ENCODE measurements at regions not wholly inside any gene's neighbourhood (a gene's known extent, or its start where the extent isn't known, plus 50 kb on each side); places are given as distances from the start of the nearest gene placed in this dataset.

- Histone ChIP-seq H3K27ac (ENCODE audit: low read depth, low read length) (no peak overlapping the region), H3K4me3 (ENCODE audit: low read depth, low read length) (no peak overlapping the region), H3K27me3 (ENCODE audit: control insufficient read depth, insufficient read depth, low read length) (no peaks in the 10 kb centered on the region), H3K9me3 (ENCODE audit: control insufficient read depth, insufficient read depth, low read length) (no peaks in the 10 kb centered on the region)
- CTCF ChIA-PET, result no interaction called here
- POLR2A ChIA-PET, result no interaction called here
- no peak for TF ChIP-seq CTCF (IDR thresholded peaks at IDR 0.05; ENCODE audit: low read depth, low read length)
- DNase-seq (ENCODE audit: low read depth, low spot score), result no peak
These were observed 207.5 kb downstream of the SLITRK5 start for GRCh38 chr13:87878706-87879105.

- ChIA-PET CTCF (no interaction called here), POLR2A (no interaction called here)
- no peak for TF ChIP-seq CTCF (IDR thresholded peaks at IDR 0.05; ENCODE audit: low read depth, low read length)
- H3K27ac ChIP-seq (ENCODE audit: low read depth, low read length), result no peak overlapping the region
- peak; percentile 2 for DNase-seq (ENCODE audit: low read depth, low spot score)
- H3K4me3 ChIP-seq (ENCODE audit: low read depth, low read length), result no peak overlapping the region
- no peaks in the 10 kb centered on the region for H3K9me3 ChIP-seq (ENCODE audit: control insufficient read depth, insufficient read depth, low read length)
- H3K27me3 ChIP-seq (ENCODE audit: control insufficient read depth, insufficient read depth, low read length), result no peaks in the 10 kb centered on the region
These were observed 213.7 kb downstream of the SLITRK5 start for GRCh38 chr13:87884884-87885283.

- H3K9me3 ChIP-seq (ENCODE audit: control insufficient read depth, insufficient read depth, low read length), result no peaks in the 10 kb centered on the region
- DNase-seq (ENCODE audit: low read depth, low spot score), result no peak
- no peaks in the 10 kb centered on the region for H3K27me3 ChIP-seq (ENCODE audit: control insufficient read depth, insufficient read depth, low read length)
- ChIA-PET POLR2A (no interaction called here), CTCF (no interaction called here)
- H3K27ac ChIP-seq (ENCODE audit: low read depth, low read length), result no peak overlapping the region
- TF ChIP-seq CTCF (IDR thresholded peaks at IDR 0.05; ENCODE audit: low read depth, low read length), result no peak
- no peak overlapping the region for H3K4me3 ChIP-seq (ENCODE audit: low read depth, low read length)
These were observed 216.4 kb downstream of the SLITRK5 start for GRCh38 chr13:87887459-87888123.

- H3K27me3 ChIP-seq (ENCODE audit: control insufficient read depth, insufficient read depth, low read length), result no peaks in the 10 kb centered on the region
- no peak for TF ChIP-seq CTCF (IDR thresholded peaks at IDR 0.05; ENCODE audit: low read depth, low read length)
- H3K27ac ChIP-seq (ENCODE audit: low read depth, low read length), result no peak overlapping the region
- POLR2A ChIA-PET, result no interaction called here
- no peaks in the 10 kb centered on the region for H3K9me3 ChIP-seq (ENCODE audit: control insufficient read depth, insufficient read depth, low read length)
- no peak for DNase-seq (ENCODE audit: low read depth, low spot score)
- no peak overlapping the region for H3K4me3 ChIP-seq (ENCODE audit: low read depth, low read length)
- CTCF ChIA-PET, result no interaction called here
These were observed 218.1 kb downstream of the SLITRK5 start for GRCh38 chr13:87889254-87889653.

- POLR2A ChIA-PET, result no interaction called here
- H3K27me3 ChIP-seq (ENCODE audit: control insufficient read depth, insufficient read depth, low read length), result no peaks in the 10 kb centered on the region
- TF ChIP-seq CTCF (IDR thresholded peaks at IDR 0.05; ENCODE audit: low read depth, low read length), result no peak
- no peaks in the 10 kb centered on the region for H3K9me3 ChIP-seq (ENCODE audit: control insufficient read depth, insufficient read depth, low read length)
- H3K27ac ChIP-seq (ENCODE audit: low read depth, low read length), result no peak overlapping the region
- CTCF ChIA-PET, result no interaction called here
- DNase-seq (ENCODE audit: low read depth, low spot score), result no peak
- no peak overlapping the region for H3K4me3 ChIP-seq (ENCODE audit: low read depth, low read length)
These were observed 222.0 kb downstream of the SLITRK5 start for GRCh38 chr13:87893186-87893585.

All from AG04450 (cell line).